Cardiac muscle cell (in vitro differentiated cells and primary cell): ENCODE measurements at regions not wholly inside any gene's neighbourhood (a gene's known extent, or its start where the extent isn't known, plus 50 kb on each side); places are given as distances from the start of the nearest gene placed in this dataset.

Source experiments
- DNase-seq, 2 donors: peaks; one replicate each; pipeline versions ENCODE4 v3.0.0 to v3.0.0-alpha.2; 2010 to 2017; ENCODE audit warnings: low read depth in 1 of 2, low spot score in 1 of 2
- H3K27ac ChIP-seq: fragments of 200-600 bp; sonication (generic); 2 replicates; pipeline ENCODE4 v1.5.1; 2016
- H3K27me3 ChIP-seq: fragments of 200-600 bp; sonication (generic); 2 replicates; pipeline ENCODE4 v1.6.0; 2016; ENCODE audit warnings: control low read depth
- H3K36me3 ChIP-seq: fragments of 200-600 bp; sonication (generic); 2 replicates; pipeline ENCODE4 v1.5.1; 2016; ENCODE audit warnings: control low read depth
- H3K4me1 ChIP-seq: fragments of 200-600 bp; sonication (generic); 2 replicates; pipeline ENCODE4 v1.8.1; 2017; ENCODE audit warnings: low read depth, mild to moderate bottlenecking, mixed run types
- H3K4me3 ChIP-seq: fragments of 200-600 bp; sonication (generic); 2 replicates; pipeline ENCODE4 v1.5.1; 2016; ENCODE audit warnings: mild to moderate bottlenecking
- H3K9me3 ChIP-seq: fragments of 200-600 bp; sonication (generic); 2 replicates; pipeline ENCODE4 v1.5.1; 2017; ENCODE audit warnings: low read depth, mild to moderate bottlenecking, control low read depth
- CTCF ChIP-seq: IDR thresholded peaks from 2 replicates; pipeline ENCODE4 v1.5.1; 2012; ENCODE audit warnings: low read depth, mild to moderate bottlenecking, low read length

- Histone ChIP-seq H3K9me3 (no peaks in the 10 kb centered on the region), H3K4me3 (no peak overlapping the region), H3K4me1 (no peaks in the 10 kb centered on the region), H3K36me3 (no peaks in the 10 kb centered on the region), H3K27me3 (no peaks in the 10 kb centered on the region), H3K27ac (no peak overlapping the region)
- DNase-seq, result peak; percentile 39 to 48
- no peak for TF ChIP-seq CTCF
These were observed 78.4 kb upstream of the SLC45A1 start for GRCh38 chr1:8239306-8240023.

DNA sequence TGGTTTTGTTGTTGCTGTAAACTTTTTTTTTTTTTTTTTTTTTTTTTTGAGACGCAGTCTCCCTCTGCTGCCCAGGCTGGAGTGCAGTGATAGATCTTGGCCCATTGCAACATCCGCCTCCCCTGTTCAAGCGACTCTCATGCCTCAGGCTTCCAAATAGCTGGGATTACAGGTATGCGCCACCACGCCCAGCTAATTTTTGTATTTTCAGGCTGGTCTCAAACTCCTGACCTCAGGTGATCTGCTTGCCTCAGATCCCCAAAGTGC is 78.9 kb upstream of the SLC45A1 start:
- Histone ChIP-seq H3K36me3 (no peaks in the 10 kb centered on the region), H3K4me3 (no peak overlapping the region), H3K4me1 (no peaks in the 10 kb centered on the region), H3K9me3 (no peaks in the 10 kb centered on the region), H3K27ac (no peak overlapping the region), H3K27me3 (no peaks in the 10 kb centered on the region)
- peak in 1 of 2 donors; percentile 77 for DNase-seq
- peak; percentile 50 for TF ChIP-seq CTCF

DNA sequence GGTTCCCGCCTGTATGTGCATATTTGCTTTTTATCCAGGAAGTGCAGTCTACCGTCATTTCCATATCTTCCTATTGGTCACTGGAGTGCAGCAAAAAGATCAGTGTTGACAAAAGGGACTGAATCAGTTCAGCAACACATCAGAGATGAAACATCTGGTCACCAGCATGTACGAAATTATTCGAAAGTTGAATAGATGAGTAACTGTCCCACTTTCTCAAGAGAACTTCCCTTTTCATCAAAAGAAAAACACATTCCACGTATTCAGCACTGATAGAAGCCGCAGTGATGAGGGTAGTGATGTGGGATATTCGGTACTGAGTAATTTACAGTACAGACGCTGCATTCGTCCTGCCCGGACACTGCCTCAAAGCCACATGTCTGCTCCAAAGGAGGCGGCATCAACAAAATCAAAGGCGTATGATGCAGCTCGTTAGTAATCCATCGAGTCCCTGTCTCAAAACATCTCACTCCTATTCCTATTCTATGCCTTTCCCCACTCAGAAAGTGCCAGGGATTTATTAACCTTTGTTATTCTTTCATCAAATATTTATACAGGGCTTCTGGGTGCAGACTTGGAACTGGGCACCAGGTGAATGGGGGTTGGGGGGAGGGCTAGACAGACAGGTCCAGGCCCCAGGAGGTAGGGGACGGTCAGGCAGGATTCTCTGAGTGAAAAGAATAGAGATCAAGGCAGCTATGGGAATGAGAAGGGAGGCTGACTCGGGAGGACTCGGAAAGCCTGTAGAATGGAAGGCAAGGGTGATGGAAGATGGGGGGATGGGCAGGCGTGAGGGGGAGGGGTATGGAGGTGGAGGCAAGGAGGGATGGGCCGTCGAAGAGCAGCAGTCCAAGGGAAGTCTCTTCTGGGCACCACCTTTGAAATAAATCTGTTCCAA is 79.5 kb upstream of the SLC45A1 start:
- H3K27ac ChIP-seq, result no peak overlapping the region
- DNase-seq, result peak in 1 of 2 donors; percentile 89
- no peak for TF ChIP-seq CTCF
- no peaks in the 10 kb centered on the region for H3K9me3 ChIP-seq
- H3K27me3 ChIP-seq, result no peaks in the 10 kb centered on the region
- H3K4me3 ChIP-seq, result no peak overlapping the region
- no peaks in the 10 kb centered on the region for H3K36me3 ChIP-seq
- H3K4me1 ChIP-seq, result no peaks in the 10 kb centered on the region

- no peaks in the 10 kb centered on the region for H3K4me1 ChIP-seq
- H3K4me3 ChIP-seq, result no peak overlapping the region
- no peak overlapping the region for H3K27ac ChIP-seq
- no peak for TF ChIP-seq CTCF
- H3K27me3 ChIP-seq, result no peaks in the 10 kb centered on the region
- H3K36me3 ChIP-seq, result no peaks in the 10 kb centered on the region
- no peaks in the 10 kb centered on the region for H3K9me3 ChIP-seq
- peak in 1 of 2 donors; percentile 46 for DNase-seq
These were observed 85.7 kb upstream of the SLC45A1 start for GRCh38 chr1:8232036-8232757.

GRCh38 chr1:8230292-8230621 is 87.7 kb upstream of the SLC45A1 start:
- Histone ChIP-seq H3K27ac (no peak overlapping the region), H3K36me3 (no peaks in the 10 kb centered on the region), H3K9me3 (no peaks in the 10 kb centered on the region), H3K4me1 (no peaks in the 10 kb centered on the region), H3K27me3 (no peaks in the 10 kb centered on the region), H3K4me3 (no peak overlapping the region)
- no peak for DNase-seq
- no peak for TF ChIP-seq CTCF
